Lower lobe of right lung (tissue), 2 donors: ENCODE measurements at regions not wholly inside any gene's neighbourhood (a gene's known extent, or its start where the extent isn't known, plus 50 kb on each side); places are given as distances from the start of the nearest gene placed in this dataset.

ENCODE experiments used
- ATAC-seq, 2 donors: fragments of 200-7000 bp; cut with Tn5 transposase; one replicate each; pipeline ENCODE4 v1.9.1; 2020 to 2022; ENCODE audit warnings: mild to moderate bottlenecking in 2 of 2, moderate library complexity in 2 of 2
- DNase-seq: peaks from one replicate; pipeline ENCODE4 v3.0.0-alpha.2; 2020
- H3K27ac ChIP-seq: fragments of 200-600 bp; one replicate; pipeline ENCODE4 v1.8.0; 2022
- H3K27me3 ChIP-seq: fragments of 200-600 bp; one replicate; pipeline ENCODE4 v1.8.0; 2022; ENCODE audit warnings: low read depth
- H3K36me3 ChIP-seq: fragments of 200-600 bp; one replicate; pipeline ENCODE4 v1.8.0; 2022; ENCODE audit warnings: mild to moderate bottlenecking
- H3K4me1 ChIP-seq: fragments of 200-600 bp; one replicate; pipeline ENCODE4 v1.8.0; 2022
- H3K4me3 ChIP-seq: fragments of 200-600 bp; one replicate; pipeline ENCODE4 v1.8.0; 2022; ENCODE audit warnings: mild to moderate bottlenecking
- H3K9me3 ChIP-seq: fragments of 200-600 bp; one replicate; pipeline ENCODE4 v1.8.0; 2022
- CTCF ChIP-seq: fragments of 200-600 bp; IDR thresholded peaks from one replicate; pipeline ENCODE4 v1.8.0; 2022; ENCODE audit warnings: antibody characterized with exemption, mild to moderate bottlenecking
- intact Hi-C: fragments of 100-400 bp; cut with DNase I; formaldehyde crosslinking; loops from one replicate; pipeline ENCODE4 v1.11.0; 2022
- donor health status: DM: no; HTN: yes; CAD: no; lungs with severe emphysema.

DNA sequence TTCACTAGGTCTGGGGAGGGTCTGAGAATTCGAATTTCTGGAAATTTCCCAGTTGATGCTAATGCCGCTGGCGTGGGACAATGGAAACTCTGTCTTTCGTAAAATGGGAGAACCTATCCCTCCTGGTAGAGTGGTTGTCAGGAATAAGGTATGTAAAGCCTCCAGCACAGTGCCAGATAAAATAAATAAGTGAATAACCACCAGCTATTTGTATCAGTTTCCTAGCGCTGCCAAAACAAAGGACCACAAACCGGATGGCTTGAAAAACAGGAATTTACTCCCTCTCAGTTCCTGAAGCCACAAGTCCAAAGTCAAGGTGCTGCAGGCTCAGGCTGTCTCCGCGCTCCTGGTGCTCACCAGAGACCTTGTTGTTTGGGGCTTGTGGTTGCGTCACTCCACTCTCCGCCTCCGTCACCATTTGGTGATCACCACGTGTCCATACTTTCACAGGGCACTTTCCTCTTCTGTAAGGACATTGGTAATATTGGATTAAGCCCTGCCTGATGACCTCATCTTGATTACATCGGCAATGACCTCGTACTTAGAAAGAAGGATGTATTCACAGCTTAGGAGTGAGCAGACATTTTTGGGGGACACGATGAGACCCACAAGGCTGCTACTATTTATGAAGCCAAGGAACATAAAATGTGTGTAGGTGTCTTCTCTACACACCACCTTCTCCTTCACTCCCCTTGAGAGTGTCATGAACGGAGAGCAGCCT is 428.5 kb downstream of the IRS2 start:
- Histone ChIP-seq H3K36me3 (no peaks in the 10 kb centered on the region), H3K9me3 (no peaks in the 10 kb centered on the region), H3K27ac (no peak overlapping the region), H3K4me3 (no peak overlapping the region), H3K27me3 (no peaks in the 10 kb centered on the region), H3K4me1 (no peaks in the 10 kb centered on the region)
- no peak for DNase-seq
- ATAC-seq = no peak
- no peak for TF ChIP-seq CTCF
- intact Hi-C loops = no loop called here

GRCh38 chr13:109355875-109356434 is 430.4 kb downstream of the IRS2 start:
- Histone ChIP-seq H3K9me3 (no peaks in the 10 kb centered on the region), H3K36me3 (no peaks in the 10 kb centered on the region), H3K4me1 (no peaks in the 10 kb centered on the region), H3K4me3 (no peak overlapping the region), H3K27ac (no peak overlapping the region), H3K27me3 (no peaks in the 10 kb centered on the region)
- ATAC-seq (no peak), DNase-seq (no peak)
- no peak for TF ChIP-seq CTCF
- intact Hi-C loops = no loop called here

DNA sequence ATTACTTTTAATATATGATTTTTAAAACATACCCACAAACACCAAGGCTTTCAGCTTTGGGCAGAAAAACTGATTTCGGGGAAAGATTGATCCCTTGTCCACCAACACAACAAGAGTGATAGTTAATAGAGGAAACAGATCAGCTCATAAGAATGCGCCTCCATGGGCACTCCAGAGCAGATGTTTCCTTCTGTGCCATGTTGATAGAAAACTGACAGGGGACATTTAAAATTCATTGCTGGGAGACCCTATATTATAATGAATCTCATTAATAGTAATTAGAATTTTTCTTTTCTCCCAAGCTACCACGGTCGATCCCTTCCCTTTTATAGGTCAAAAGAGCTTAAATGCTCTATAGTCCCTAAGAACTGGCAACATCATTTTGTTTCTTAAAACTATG is 431.2 kb downstream of the IRS2 start:
- Histone ChIP-seq H3K27ac (no peak overlapping the region), H3K9me3 (no peaks in the 10 kb centered on the region), H3K36me3 (no peaks in the 10 kb centered on the region), H3K4me3 (no peak overlapping the region), H3K27me3 (no peaks in the 10 kb centered on the region), H3K4me1 (no peaks in the 10 kb centered on the region)
- ATAC-seq (no peak), DNase-seq (no peak)
- no peak for TF ChIP-seq CTCF
- intact Hi-C loops = no loop called here

DNA sequence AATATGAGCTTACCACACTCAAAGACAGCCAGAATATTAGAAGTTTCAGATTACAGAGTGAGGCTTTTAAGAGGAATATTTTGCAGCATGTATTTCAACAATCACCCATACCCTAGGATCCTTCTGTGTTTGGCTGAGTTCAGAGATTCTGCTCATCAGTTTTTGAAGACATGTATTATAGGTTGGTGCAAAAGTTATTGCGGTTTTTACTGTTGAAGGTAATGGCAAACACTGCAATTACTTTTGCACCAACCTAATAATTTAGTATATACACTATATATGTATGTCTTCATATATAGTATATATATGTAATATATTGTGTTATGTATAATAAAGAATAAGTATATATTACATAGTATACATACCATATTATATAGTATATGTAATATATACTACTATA is 435.1 kb downstream of the IRS2 start:
- DNase-seq (no peak), ATAC-seq (no peak)
- intact Hi-C loops = no loop called here
- H3K27me3 ChIP-seq = no peaks in the 10 kb centered on the region
- H3K4me3 ChIP-seq = no peak overlapping the region
- H3K36me3 ChIP-seq = no peaks in the 10 kb centered on the region
- H3K4me1 ChIP-seq = no peaks in the 10 kb centered on the region
- no peak for TF ChIP-seq CTCF
- no peaks in the 10 kb centered on the region for H3K9me3 ChIP-seq
- no peak overlapping the region for H3K27ac ChIP-seq

- DNase-seq (no peak), ATAC-seq (no peak)
- H3K4me1 ChIP-seq = no peaks in the 10 kb centered on the region
- no peaks in the 10 kb centered on the region for H3K36me3 ChIP-seq
- no peak overlapping the region for H3K27ac ChIP-seq
- no peaks in the 10 kb centered on the region for H3K9me3 ChIP-seq
- H3K4me3 ChIP-seq = no peak overlapping the region
- intact Hi-C loops = no loop called here
- TF ChIP-seq CTCF = no peak
- H3K27me3 ChIP-seq = no peaks in the 10 kb centered on the region
Observed at GRCh38 chr13:109348519-109349258, 437.7 kb downstream of the IRS2 start.
